ENCODE measurements at regions not wholly inside any gene's neighbourhood (a gene's known extent, or its start where the extent isn't known, plus 50 kb on each side); places are given as distances from the start of the nearest gene placed in this dataset.
"Not testable (repeated sequence)": the region's sequence is repeated elsewhere in the genome, so short reads cannot be mapped to it uniquely, and the experiment has no call there.

GRCh38 chr3:106508331-106508893 lies 639.6 kb upstream of the CBLB start:
- in situ Hi-C loops (cut with MboI; ENCODE audit: low sequenced_read_pairs), result no loop called here

- in situ Hi-C loops (cut with MboI; ENCODE audit: low sequenced_read_pairs), result no loop called here
Observed at GRCh38 chr3:106510206-106510605, 641.4 kb upstream of the CBLB start.

GRCh38 chr3:106512846-106513245 lies 644.0 kb upstream of the CBLB start:
- in situ Hi-C loops (cut with MboI; ENCODE audit: low sequenced_read_pairs), result no loop called here

DNA sequence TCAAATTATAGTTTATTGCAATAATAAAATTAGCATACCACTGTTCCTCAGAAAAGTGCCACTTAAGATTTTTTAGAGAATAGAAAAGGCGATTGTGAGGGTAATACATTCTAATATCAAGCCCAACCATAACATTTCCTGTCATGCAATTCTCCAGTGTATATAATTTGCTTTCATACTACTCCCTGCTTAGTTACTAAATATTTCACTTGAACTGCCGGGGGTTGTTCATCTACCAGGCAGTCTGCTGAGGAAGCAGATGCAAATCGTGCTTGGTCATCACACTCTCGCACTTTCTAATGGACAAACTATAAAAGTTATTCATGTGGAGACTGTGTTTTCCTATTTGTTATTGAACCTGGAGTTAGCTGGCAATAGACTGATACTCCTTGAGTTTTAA lies 645.6 kb upstream of the CBLB start:
- in situ Hi-C loops (cut with MboI; ENCODE audit: low sequenced_read_pairs), result no loop called here

- in situ Hi-C loops (cut with MboI; ENCODE audit: low sequenced_read_pairs), result no loop called here
Observed at GRCh38 chr3:106518516-106518915, 649.7 kb upstream of the CBLB start.

- in situ Hi-C loops (cut with MboI; ENCODE audit: low sequenced_read_pairs), result no loop called here
Observed at GRCh38 chr3:106522397-106522796, 653.6 kb upstream of the CBLB start.

DNA sequence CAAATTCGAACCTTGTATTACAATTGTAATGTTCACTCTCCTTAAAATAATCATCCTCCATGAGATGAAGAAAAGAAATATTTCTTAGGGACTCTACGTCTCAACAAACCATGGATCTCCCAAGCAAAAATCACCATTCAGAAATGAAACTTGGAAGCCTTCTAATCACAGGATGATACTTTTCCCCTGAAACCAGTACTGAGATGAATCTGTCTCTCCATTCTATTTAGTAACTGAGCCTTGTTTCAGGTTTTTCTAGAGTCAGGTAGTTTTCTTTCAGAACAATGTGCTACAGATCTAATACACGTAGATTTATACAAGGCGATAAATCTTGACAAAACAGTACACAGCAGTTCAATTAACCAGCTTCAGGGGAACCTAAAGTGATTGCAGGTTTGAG lies 660.1 kb upstream of the CBLB start:
- in situ Hi-C loops (cut with MboI; ENCODE audit: low sequenced_read_pairs), result no loop called here

GRCh38 chr3:106529738-106530137 lies 660.9 kb upstream of the CBLB start:
- in situ Hi-C loops (cut with MboI; ENCODE audit: low sequenced_read_pairs), result no loop called here

GRCh38 chr3:106530367-106530766 lies 661.6 kb upstream of the CBLB start:
- in situ Hi-C loops (cut with MboI; ENCODE audit: low sequenced_read_pairs), result no loop called here

DNA sequence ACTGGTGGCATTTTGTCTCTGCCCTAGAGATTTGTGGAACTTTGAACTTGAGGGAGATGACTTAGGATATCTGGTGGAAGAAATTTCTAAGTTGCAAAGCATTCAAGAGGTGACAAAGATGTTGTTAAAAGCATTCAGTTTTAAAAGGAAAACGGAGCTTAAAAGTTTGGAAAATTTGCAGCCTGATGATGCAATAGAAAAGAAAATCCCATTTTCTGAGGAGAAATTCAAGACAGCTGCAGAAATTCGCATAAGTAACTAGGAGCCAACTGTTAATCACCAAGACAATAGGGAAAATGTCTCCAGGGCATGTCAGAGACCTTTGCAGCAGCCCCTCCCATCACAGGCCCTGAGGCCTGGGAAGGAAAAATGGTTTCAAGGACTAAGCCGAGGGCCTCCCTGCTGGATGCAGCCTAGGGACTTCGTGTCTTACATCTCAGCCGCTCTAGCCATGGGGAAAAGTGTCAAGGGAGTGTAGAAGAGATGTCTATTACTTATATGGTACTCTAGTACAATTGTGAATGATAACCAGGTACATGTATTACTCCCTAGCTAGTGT lies 663.0 kb upstream of the CBLB start:
- in situ Hi-C loops (cut with MboI; ENCODE audit: low sequenced_read_pairs), result not testable (repeated sequence)

GRCh38 chr3:106533093-106533787 lies 664.4 kb upstream of the CBLB start:
- in situ Hi-C loops (cut with MboI; ENCODE audit: low sequenced_read_pairs), result no loop called here

GRCh38 chr3:106533788-106534160 lies 665.0 kb upstream of the CBLB start:
- in situ Hi-C loops (cut with MboI; ENCODE audit: low sequenced_read_pairs), result no loop called here

GRCh38 chr3:106534206-106534605 lies 665.4 kb upstream of the CBLB start:
- in situ Hi-C loops (cut with MboI; ENCODE audit: low sequenced_read_pairs), result no loop called here

DNA sequence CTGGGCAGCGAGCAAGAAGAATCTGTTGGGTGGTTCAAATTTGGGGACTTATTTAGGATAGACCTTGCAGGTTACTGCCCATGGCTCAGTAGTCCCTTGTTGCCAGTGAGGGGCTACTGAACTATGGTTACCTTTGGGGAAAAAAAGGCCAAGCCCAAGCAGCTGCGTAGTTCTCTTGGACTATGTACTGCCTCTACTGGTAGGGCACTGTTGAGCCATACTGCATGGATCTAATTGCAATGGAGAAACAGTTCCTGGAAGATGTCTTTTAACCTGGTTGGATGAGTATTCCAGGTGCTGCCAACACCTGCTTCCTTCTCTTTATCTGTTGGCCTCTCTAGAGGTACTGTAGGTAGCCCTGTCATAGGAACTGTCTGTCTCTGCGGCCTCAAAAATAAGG lies 671.9 kb upstream of the CBLB start:
- in situ Hi-C loops (cut with MboI; ENCODE audit: low sequenced_read_pairs), result no loop called here

DNA sequence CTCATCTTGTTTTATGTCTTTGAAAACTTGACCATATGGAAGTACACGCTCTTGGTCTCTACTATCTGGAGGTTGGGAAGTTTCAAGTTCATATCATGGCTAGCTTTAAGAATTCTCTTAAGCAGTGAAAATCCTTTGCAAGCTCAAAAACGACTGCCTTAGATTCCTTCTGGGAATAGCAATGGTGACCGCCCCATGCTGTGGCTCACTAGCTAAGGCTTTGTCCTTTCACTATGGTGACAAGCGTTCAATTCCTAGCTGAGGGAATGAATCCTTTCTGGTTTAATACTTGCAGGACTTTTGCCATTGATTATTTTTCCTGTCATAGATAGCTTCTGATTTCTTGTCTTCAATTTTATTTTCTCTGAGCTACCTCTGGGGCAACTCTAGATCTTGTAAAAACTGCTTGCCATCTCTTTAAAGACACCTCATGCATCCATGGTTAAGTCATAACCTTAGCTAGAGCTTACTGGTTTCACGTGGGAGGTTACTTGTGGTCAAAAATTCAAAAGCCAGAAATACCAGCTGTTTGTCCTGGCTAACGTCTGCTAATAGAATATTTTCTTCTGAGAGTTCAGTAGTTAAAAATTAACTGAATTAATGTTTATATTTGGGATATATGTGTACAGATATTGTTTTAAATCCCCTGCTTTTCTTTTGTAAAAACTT lies 673.4 kb upstream of the CBLB start:
- in situ Hi-C loops (cut with MboI; ENCODE audit: low sequenced_read_pairs), result no loop called here

- in situ Hi-C loops (cut with MboI; ENCODE audit: low sequenced_read_pairs), result no loop called here
Observed at GRCh38 chr3:106552351-106553043, 683.7 kb upstream of the CBLB start.

DNA sequence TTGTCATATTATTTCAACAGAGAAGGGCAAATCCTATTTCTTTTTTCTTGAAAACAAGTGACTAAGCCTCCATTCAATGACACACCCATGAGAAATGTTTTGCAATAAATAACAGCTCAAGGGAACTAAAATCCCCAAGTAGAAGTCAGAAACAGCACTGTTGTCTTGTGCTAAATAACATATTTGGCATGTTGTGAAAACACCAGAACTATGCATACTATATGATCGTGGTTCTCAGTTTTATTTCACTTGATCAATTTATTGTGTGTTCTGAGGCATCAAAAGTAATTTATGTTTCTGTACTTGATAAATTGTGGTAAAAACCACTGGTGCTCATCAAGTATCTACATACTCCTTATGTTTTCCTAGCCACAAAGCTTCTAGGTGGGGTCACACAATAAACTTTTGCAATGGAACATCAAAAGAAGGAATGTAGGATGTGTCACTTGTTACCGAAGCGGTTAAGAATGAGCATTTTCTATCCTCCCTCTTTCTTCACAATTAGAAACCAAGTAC lies 691.7 kb upstream of the CBLB start:
- in situ Hi-C loops (cut with MboI; ENCODE audit: low sequenced_read_pairs), result no loop called here

DNA sequence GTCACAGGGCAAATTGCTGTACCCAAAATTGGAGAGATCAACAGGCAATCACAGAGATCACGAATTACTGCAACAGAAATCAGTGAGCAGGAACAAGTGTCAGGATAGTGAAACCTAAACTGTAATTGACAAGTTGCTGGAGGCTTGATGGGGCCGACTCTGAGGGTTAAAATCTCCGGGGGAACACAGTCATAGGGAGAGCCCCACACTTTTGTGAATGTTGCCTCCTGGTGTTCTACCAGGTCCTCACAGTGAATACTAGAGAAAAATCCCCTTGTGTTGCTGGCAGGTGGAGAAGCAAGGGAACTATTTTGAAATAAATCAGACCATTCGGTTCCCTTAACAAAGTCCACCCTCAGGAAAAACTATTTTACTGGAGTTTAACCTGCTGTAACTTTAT lies 697.5 kb upstream of the CBLB start:
- in situ Hi-C loops (cut with MboI; ENCODE audit: low sequenced_read_pairs), result no loop called here

GRCh38 chr3:106570426-106570825 lies 701.6 kb upstream of the CBLB start:
- in situ Hi-C loops (cut with MboI; ENCODE audit: low sequenced_read_pairs), result no loop called here

GRCh38 chr3:106573605-106574004 lies 704.8 kb upstream of the CBLB start:
- in situ Hi-C loops (cut with MboI; ENCODE audit: low sequenced_read_pairs), result no loop called here

GRCh38 chr3:106575029-106575428 lies 706.2 kb upstream of the CBLB start:
- in situ Hi-C loops (cut with MboI; ENCODE audit: low sequenced_read_pairs), result no loop called here

Data from HL-60/S4 (cell line).